ENCODE measurements at regions not wholly inside any gene's neighbourhood (a gene's known extent, or its start where the extent isn't known, plus 50 kb on each side); places are given as distances from the start of the nearest gene placed in this dataset.

- Histone ChIP-seq H3K36me3 (no peaks in the 10 kb centered on the region), H3K9me3 (ENCODE audit: low read depth) (no peaks in the 10 kb centered on the region), H3K27ac (no peak overlapping the region), H3K4me1 (ENCODE audit: low read depth) (no peaks in the 10 kb centered on the region), H3K4me3 (no peak overlapping the region), H3K27me3 (peaks cover 3% of the 10 kb centered on the region)
- TF ChIP-seq, protein P1, sequence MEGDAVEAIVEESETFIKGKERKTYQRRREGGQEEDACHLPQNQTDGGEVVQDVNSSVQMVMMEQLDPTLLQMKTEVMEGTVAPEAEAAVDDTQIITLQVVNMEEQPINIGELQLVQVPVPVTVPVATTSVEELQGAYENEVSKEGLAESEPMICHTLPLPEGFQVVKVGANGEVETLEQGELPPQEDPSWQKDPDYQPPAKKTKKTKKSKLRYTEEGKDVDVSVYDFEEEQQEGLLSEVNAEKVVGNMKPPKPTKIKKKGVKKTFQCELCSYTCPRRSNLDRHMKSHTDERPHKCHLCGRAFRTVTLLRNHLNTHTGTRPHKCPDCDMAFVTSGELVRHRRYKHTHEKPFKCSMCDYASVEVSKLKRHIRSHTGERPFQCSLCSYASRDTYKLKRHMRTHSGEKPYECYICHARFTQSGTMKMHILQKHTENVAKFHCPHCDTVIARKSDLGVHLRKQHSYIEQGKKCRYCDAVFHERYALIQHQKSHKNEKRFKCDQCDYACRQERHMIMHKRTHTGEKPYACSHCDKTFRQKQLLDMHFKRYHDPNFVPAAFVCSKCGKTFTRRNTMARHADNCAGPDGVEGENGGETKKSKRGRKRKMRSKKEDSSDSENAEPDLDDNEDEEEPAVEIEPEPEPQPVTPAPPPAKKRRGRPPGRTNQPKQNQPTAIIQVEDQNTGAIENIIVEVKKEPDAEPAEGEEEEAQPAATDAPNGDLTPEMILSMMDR (IDR thresholded peaks at IDR 0.05; ENCODE audit: low read depth, low read length), result no peak
- DNase-seq (ENCODE audit: low read depth in 1 of 2, low spot score in 1 of 2), result no peak
Measured at GRCh38 chr7:71015252-71015900, 116.6 kb upstream of the GALNT17 start.

- H3K4me3 ChIP-seq, result no peak overlapping the region
- no peaks in the 10 kb centered on the region for H3K36me3 ChIP-seq
- peaks cover 3% of the 10 kb centered on the region for H3K27me3 ChIP-seq
- H3K4me1 ChIP-seq (ENCODE audit: low read depth), result no peaks in the 10 kb centered on the region
- no peak overlapping the region for H3K27ac ChIP-seq
- H3K9me3 ChIP-seq (ENCODE audit: low read depth), result no peaks in the 10 kb centered on the region
- TF ChIP-seq, protein P1 (IDR thresholded peaks at IDR 0.05; ENCODE audit: low read depth, low read length), result no peak
- DNase-seq (ENCODE audit: low read depth in 1 of 2, low spot score in 1 of 2), result no peak
Measured at GRCh38 chr7:71016401-71016800, 115.5 kb upstream of the GALNT17 start.

- TF ChIP-seq, protein P1 (IDR thresholded peaks at IDR 0.05; ENCODE audit: low read depth, low read length), result no peak
- Histone ChIP-seq H3K4me3 (no peak overlapping the region), H3K27ac (no peak overlapping the region), H3K4me1 (ENCODE audit: low read depth) (no peaks in the 10 kb centered on the region), H3K27me3 (peaks cover 3% of the 10 kb centered on the region), H3K9me3 (ENCODE audit: low read depth) (no peaks in the 10 kb centered on the region), H3K36me3 (no peaks in the 10 kb centered on the region)
- no peak for DNase-seq (ENCODE audit: low read depth in 1 of 2, low spot score in 1 of 2)
Measured at GRCh38 chr7:71017602-71018001, 114.3 kb upstream of the GALNT17 start.

DNA sequence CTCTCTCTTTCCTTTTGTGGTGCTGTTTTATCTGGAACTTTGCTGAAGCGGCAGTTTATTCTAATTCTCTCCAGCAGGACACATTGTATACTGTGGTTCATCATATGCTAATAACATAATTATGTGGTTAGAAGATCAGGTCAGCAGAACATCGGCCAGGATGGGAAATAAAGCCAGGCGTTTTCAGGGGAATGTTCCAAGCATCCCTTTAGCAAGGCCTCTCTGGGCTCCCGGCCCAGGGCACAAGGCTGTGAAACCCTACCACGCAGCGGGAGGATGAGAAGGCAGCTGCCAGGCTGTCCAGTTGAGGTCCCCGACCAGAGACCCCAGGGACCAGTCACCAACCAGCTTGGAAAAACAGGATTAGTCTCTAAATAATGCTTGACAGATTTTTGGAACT, 112.2 kb upstream of the GALNT17 start:
- H3K36me3 ChIP-seq, result no peaks in the 10 kb centered on the region
- no peaks in the 10 kb centered on the region for H3K4me1 ChIP-seq (ENCODE audit: low read depth)
- no peak for DNase-seq (ENCODE audit: low read depth in 1 of 2, low spot score in 1 of 2)
- H3K27ac ChIP-seq, result no peak overlapping the region
- no peaks in the 10 kb centered on the region for H3K27me3 ChIP-seq
- H3K9me3 ChIP-seq (ENCODE audit: low read depth), result no peaks in the 10 kb centered on the region
- TF ChIP-seq, protein P1 (IDR thresholded peaks at IDR 0.05; ENCODE audit: low read depth, low read length), result no peak
- no peak overlapping the region for H3K4me3 ChIP-seq

- no peaks in the 10 kb centered on the region for H3K27me3 ChIP-seq
- DNase-seq (ENCODE audit: low read depth in 1 of 2, low spot score in 1 of 2), result no peak
- H3K9me3 ChIP-seq (ENCODE audit: low read depth), result no peaks in the 10 kb centered on the region
- no peak overlapping the region for H3K4me3 ChIP-seq
- no peaks in the 10 kb centered on the region for H3K36me3 ChIP-seq
- TF ChIP-seq, protein P1 (IDR thresholded peaks at IDR 0.05; ENCODE audit: low read depth, low read length), result no peak
- H3K27ac ChIP-seq, result no peak overlapping the region
- no peaks in the 10 kb centered on the region for H3K4me1 ChIP-seq (ENCODE audit: low read depth)
Measured at GRCh38 chr7:71021131-71021530, 110.8 kb upstream of the GALNT17 start.
